ENCODE measurements at regions not wholly inside any gene's neighbourhood (a gene's known extent, or its start where the extent isn't known, plus 50 kb on each side); places are given as distances from the start of the nearest gene placed in this dataset.

DNA sequence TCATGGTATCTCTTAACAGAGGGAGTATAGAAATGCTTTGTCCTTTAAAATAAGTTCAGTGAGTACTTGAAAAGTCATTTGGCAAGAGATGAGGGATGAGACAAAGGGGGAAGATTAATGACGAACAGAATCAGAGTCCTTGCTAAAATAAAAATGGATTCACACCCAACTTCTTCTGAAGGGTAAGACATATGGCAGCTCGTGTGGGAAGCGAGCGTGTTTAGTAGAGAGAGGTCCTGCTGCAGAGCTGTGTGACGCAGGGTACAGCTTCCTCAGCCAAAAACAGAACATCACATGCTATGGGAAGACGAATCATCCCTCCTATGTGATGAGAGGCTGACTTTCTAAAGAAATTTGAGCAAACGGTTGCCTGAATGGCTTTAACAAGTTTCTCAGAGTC, 158.5 kb upstream of the LMO4 start:
- TF ChIP-seq EZH2 (IDR thresholded peaks at IDR 0.05; ENCODE audit: low read length, unreplicated experiment) (no peak), EZH2phosphoT487 (IDR thresholded peaks at IDR 0.05; ENCODE audit: borderline replicate concordance, low read length) (no peak)
- TF ChIP-seq, protein P1, sequence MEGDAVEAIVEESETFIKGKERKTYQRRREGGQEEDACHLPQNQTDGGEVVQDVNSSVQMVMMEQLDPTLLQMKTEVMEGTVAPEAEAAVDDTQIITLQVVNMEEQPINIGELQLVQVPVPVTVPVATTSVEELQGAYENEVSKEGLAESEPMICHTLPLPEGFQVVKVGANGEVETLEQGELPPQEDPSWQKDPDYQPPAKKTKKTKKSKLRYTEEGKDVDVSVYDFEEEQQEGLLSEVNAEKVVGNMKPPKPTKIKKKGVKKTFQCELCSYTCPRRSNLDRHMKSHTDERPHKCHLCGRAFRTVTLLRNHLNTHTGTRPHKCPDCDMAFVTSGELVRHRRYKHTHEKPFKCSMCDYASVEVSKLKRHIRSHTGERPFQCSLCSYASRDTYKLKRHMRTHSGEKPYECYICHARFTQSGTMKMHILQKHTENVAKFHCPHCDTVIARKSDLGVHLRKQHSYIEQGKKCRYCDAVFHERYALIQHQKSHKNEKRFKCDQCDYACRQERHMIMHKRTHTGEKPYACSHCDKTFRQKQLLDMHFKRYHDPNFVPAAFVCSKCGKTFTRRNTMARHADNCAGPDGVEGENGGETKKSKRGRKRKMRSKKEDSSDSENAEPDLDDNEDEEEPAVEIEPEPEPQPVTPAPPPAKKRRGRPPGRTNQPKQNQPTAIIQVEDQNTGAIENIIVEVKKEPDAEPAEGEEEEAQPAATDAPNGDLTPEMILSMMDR (conservative IDR thresholded peaks at IDR 0.05; ENCODE audit: low read depth, low read length), result no peak
